ENCODE measurements at regions not wholly inside any gene's neighbourhood (a gene's known extent, or its start where the extent isn't known, plus 50 kb on each side); places are given as distances from the start of the nearest gene placed in this dataset.

DNA sequence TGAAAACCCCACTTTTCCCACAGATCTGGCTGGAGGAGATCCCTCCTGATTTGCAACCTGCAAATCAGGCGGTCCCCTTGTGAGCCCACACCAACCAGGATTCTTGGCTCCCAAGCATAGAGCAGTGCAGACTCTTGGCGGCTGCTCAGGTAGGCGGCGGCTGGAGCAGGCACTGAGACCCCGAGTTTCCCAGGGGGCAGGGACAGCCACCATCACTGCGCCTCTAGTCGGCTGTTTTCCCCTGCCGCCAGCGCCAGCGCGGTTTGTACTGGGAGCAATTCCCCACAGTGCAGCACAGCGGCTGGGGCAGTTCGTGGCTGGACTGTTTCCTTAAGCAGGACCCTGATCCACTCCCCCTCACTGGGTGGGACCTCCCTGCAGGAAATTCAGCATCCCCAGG lies 323.3 kb downstream of the TRIB2 start:
- H3K27ac Mint-ChIP-seq: no peak overlapping the region
- Histone ChIP-seq H3K4me3 (ENCODE audit: control insufficient read depth in 1 of 2, extremely low read depth in 1 of 2, low read length in 1 of 2) (no peak overlapping the region), H3K36me3 (ENCODE audit: control insufficient read depth in 2 of 2, extremely low read depth in 1 of 2, insufficient read depth in 1 of 2, low read length in 1 of 2) (no peaks in the 10 kb centered on the region), H3K9me3 (no peaks in the 10 kb centered on the region), H3K27me3 (replicated peaks in 1 of 2; ENCODE audit: control insufficient read depth in 2 of 2, extremely low read depth in 1 of 2, insufficient read depth in 2 of 2, low read length in 1 of 2) (peaks cover 0 to 11% of the 10 kb centered on the region in 2 experiments), H3K4me1 (ENCODE audit: control insufficient read depth in 1 of 2, extremely low read depth in 1 of 2, insufficient read depth in 2 of 2, low read length in 2 of 2) (no peaks in the 10 kb centered on the region), H3K27ac (ENCODE audit: low read length) (no peak overlapping the region)
- CTCF ChIA-PET: no interaction called here
- H3K4me1 Mint-ChIP-seq: no peaks in the 10 kb centered on the region
- H3K4me3 Mint-ChIP-seq: no peak overlapping the region
- H3K9me3 Mint-ChIP-seq: peaks cover 11 to 15% (median 14%) of the 10 kb centered on the region in 3 donors
- ATAC-seq (replicated peaks in 1 of 4) (no peak), DNase-seq (no peak)
- 91% methylated on average over 13 of the region's 13 CpGs for WGBS (ENCODE audit: insufficient coverage)
- POLR2A ChIA-PET: no interaction called here
- peaks cover 4% of the 10 kb centered on the region for H3K36me3 Mint-ChIP-seq
- peaks cover 48 to 53% of the 10 kb centered on the region in 2 donors for H3K27me3 Mint-ChIP-seq

DNA sequence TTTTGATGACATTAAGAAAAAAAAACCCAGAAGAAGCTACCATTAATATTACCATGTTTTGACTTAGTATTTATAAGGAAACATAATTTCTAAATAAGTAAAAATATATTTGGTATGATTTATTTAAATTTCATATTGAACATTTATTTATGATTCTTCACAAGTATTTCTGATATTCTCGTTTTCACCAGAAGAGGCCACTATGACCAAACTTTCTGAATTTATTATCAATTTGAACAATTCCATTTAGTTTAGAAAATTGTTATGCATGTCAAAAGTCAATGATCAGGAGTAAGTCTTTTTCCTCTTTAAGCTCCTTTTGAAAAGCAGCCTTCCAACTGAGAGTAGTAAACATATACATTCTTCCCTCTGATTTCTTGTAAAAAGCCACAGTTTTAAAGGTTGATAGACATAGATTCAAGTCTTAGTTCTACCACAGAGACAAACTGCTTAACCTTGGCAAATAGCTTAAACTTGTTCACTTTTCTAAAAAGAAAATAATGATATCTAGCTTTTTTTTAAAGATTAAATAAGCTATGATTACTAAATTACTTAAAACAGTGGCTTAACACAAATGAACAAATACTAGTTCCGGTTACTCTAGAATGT lies 329.9 kb downstream of the TRIB2 start:
- Mint-ChIP-seq H3K36me3 (no peaks in the 10 kb centered on the region), H3K27me3 (peaks cover 35 to 37% of the 10 kb centered on the region in 2 donors), H3K9me3 (peaks cover 2 to 4% (median 3%) of the 10 kb centered on the region in 3 donors), H3K27ac (no peak overlapping the region), H3K4me1 (peaks cover 0 to 6% (median 0%) of the 10 kb centered on the region in 3 donors), H3K4me3 (no peak overlapping the region)
- Histone ChIP-seq H3K27ac (ENCODE audit: low read length) (no peak overlapping the region), H3K9me3 (no peaks in the 10 kb centered on the region), H3K4me1 (ENCODE audit: control insufficient read depth in 1 of 2, extremely low read depth in 1 of 2, insufficient read depth in 2 of 2, low read length in 2 of 2) (no peaks in the 10 kb centered on the region), H3K4me3 (ENCODE audit: control insufficient read depth in 1 of 2, extremely low read depth in 1 of 2, low read length in 1 of 2) (no peak overlapping the region), H3K36me3 (ENCODE audit: control insufficient read depth in 2 of 2, extremely low read depth in 1 of 2, insufficient read depth in 1 of 2, low read length in 1 of 2) (no peaks in the 10 kb centered on the region), H3K27me3 (replicated peaks in 1 of 2; ENCODE audit: control insufficient read depth in 2 of 2, extremely low read depth in 1 of 2, insufficient read depth in 2 of 2, low read length in 1 of 2) (no peaks in the 10 kb centered on the region)
- WGBS (ENCODE audit: insufficient coverage): no CpG with 5 or more reads among the region's 2 CpGs
- peak in 1 of 35 experiments; percentile 12 for DNase-seq
- ChIA-PET CTCF (interaction anchor here (0.5 to 1.2 kb wide), 6 partner anchors 11 to 958 kb away, joined by 3 to 10 read pairs (median 4); no protein-coding TSS in a partner anchor), POLR2A (interaction anchor here in 1 of 2 donors (0.7 kb wide), 1 partner anchor 660 kb away, joined by 3 read pairs; no protein-coding TSS in a partner anchor)
- no peak for ATAC-seq (replicated peaks in 1 of 4)

DNA sequence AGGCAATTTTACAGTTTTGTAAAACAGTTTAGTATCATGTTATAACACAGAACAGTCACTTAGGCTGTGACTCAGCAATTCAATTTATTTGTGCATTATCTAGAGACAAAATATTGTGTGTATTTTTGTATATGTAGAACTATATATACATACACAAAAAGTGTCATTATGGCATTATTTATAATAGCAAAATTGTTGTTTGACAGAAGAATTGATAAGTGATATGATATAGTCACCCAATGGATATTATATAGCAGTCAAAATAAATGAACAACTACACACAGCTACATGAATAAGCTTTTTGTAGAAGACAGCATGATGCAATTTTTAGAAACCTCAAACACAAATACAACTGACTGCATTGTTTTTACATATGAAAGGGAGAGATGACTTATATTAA lies 334.0 kb downstream of the TRIB2 start:
- ChIA-PET CTCF (interaction anchor here in 1 of 2 donors (0.6 kb wide), 2 partner anchors 96 to 1358 kb away, joined by 3 to 4 read pairs; no protein-coding TSS in a partner anchor), POLR2A (no interaction called here)
- H3K36me3 ChIP-seq (ENCODE audit: control insufficient read depth in 2 of 2, extremely low read depth in 1 of 2, insufficient read depth in 1 of 2, low read length in 1 of 2): no peaks in the 10 kb centered on the region
- H3K4me1 ChIP-seq (ENCODE audit: control insufficient read depth in 1 of 2, extremely low read depth in 1 of 2, insufficient read depth in 2 of 2, low read length in 2 of 2): no peaks in the 10 kb centered on the region
- H3K4me3 Mint-ChIP-seq: no peak overlapping the region
- no peak overlapping the region for H3K27ac Mint-ChIP-seq
- no peaks in the 10 kb centered on the region for H3K9me3 Mint-ChIP-seq
- H3K4me1 Mint-ChIP-seq: peaks cover 0 to 6% (median 0%) of the 10 kb centered on the region in 3 donors
- H3K4me3 ChIP-seq (ENCODE audit: control insufficient read depth in 1 of 2, extremely low read depth in 1 of 2, low read length in 1 of 2): no peak overlapping the region
- ATAC-seq (replicated peaks in 1 of 4) (no peak), DNase-seq (no peak)
- no peak overlapping the region for H3K27ac ChIP-seq (ENCODE audit: low read length)
- peaks cover 23 to 28% of the 10 kb centered on the region in 2 donors for H3K27me3 Mint-ChIP-seq
- H3K9me3 ChIP-seq: no peaks in the 10 kb centered on the region
- no peaks in the 10 kb centered on the region for H3K36me3 Mint-ChIP-seq
- H3K27me3 ChIP-seq (replicated peaks in 1 of 2; ENCODE audit: control insufficient read depth in 2 of 2, extremely low read depth in 1 of 2, insufficient read depth in 2 of 2, low read length in 1 of 2): peaks cover 0 to 2% of the 10 kb centered on the region in 2 experiments

DNA sequence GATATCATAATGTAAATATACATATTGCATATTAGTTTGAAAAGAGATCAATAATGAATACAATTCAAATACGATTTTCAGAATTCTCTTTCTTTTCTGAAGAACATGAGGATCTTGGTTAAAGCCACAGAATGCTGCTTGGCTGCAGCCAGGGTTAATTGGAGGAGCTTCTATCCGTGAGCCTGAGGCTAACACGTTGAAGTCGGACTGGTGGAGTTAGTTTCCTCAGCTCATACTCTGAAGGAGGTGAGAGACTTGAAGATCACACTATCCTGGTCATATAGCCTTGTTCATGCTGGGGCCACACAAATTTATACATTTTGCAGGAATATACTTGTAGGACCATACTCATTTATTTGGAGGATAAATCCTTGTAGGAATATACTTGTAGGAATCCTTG lies 335.8 kb downstream of the TRIB2 start:
- Histone ChIP-seq H3K27ac (ENCODE audit: low read length) (no peak overlapping the region), H3K4me1 (ENCODE audit: control insufficient read depth in 1 of 2, extremely low read depth in 1 of 2, insufficient read depth in 2 of 2, low read length in 2 of 2) (no peaks in the 10 kb centered on the region), H3K27me3 (replicated peaks in 1 of 2; ENCODE audit: control insufficient read depth in 2 of 2, extremely low read depth in 1 of 2, insufficient read depth in 2 of 2, low read length in 1 of 2) (peaks cover 0 to 2% of the 10 kb centered on the region in 2 experiments), H3K4me3 (ENCODE audit: control insufficient read depth in 1 of 2, extremely low read depth in 1 of 2, low read length in 1 of 2) (no peak overlapping the region), H3K36me3 (ENCODE audit: control insufficient read depth in 2 of 2, extremely low read depth in 1 of 2, insufficient read depth in 1 of 2, low read length in 1 of 2) (no peaks in the 10 kb centered on the region), H3K9me3 (no peaks in the 10 kb centered on the region)
- ATAC-seq (replicated peaks in 1 of 4) (no peak), DNase-seq (no peak)
- H3K27ac Mint-ChIP-seq: no peak overlapping the region
- WGBS (ENCODE audit: insufficient coverage): no CpG with 5 or more reads among the region's 4 CpGs
- POLR2A ChIA-PET: no interaction called here
- peaks cover 24 to 26% of the 10 kb centered on the region in 2 donors for H3K27me3 Mint-ChIP-seq
- CTCF ChIA-PET: no interaction called here
- H3K4me1 Mint-ChIP-seq: peaks cover 0 to 6% (median 0%) of the 10 kb centered on the region in 3 donors
- no peak overlapping the region for H3K4me3 Mint-ChIP-seq
- no peaks in the 10 kb centered on the region for H3K36me3 Mint-ChIP-seq
- no peaks in the 10 kb centered on the region for H3K9me3 Mint-ChIP-seq

DNA sequence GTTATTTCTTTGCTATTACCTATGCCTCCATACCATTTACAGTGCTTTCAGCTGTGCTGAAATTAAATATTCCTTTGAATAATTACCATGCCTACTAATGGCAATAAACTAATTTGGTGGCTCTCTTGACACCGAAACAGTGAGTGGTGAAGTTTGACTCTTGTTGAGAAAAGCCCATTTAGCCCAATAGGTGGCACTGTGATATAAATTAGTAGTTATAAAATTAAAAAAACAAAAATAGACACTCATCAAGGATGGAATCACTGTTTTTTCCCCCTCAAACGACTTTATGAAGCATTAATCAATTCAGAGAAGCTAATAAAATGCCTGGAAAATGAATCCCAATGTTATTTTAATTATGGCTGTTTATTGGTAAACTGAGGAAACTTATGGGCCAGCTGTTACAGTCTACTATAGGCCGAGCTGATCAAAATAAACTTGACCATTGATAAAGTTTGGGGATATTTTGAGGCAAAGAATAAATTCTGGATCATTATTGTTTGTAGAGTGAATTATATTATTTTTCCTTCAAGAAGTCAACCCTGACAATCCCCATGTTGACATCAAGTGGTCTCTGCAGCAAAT lies 339.6 kb downstream of the TRIB2 start:
- ATAC-seq (replicated peaks in 1 of 4): no peak
- Histone ChIP-seq H3K36me3 (ENCODE audit: control insufficient read depth in 2 of 2, extremely low read depth in 1 of 2, insufficient read depth in 1 of 2, low read length in 1 of 2) (no peaks in the 10 kb centered on the region), H3K27ac (ENCODE audit: low read length) (no peak overlapping the region), H3K4me1 (ENCODE audit: control insufficient read depth in 1 of 2, extremely low read depth in 1 of 2, insufficient read depth in 2 of 2, low read length in 2 of 2) (no peaks in the 10 kb centered on the region), H3K27me3 (replicated peaks in 1 of 2; ENCODE audit: control insufficient read depth in 2 of 2, extremely low read depth in 1 of 2, insufficient read depth in 2 of 2, low read length in 1 of 2) (peaks cover 2 to 3% of the 10 kb centered on the region in 2 experiments), H3K9me3 (no peaks in the 10 kb centered on the region), H3K4me3 (ENCODE audit: control insufficient read depth in 1 of 2, extremely low read depth in 1 of 2, low read length in 1 of 2) (no peak overlapping the region)
- no peak overlapping the region for H3K4me3 Mint-ChIP-seq
- CTCF ChIA-PET: no interaction called here
- peaks cover 26 to 29% of the 10 kb centered on the region in 2 donors for H3K27me3 Mint-ChIP-seq
- no CpG with 5 or more reads among the region's 3 CpGs for WGBS (ENCODE audit: insufficient coverage)
- H3K9me3 Mint-ChIP-seq: no peaks in the 10 kb centered on the region
- DNase-seq: peak in 1 of 35 experiments; percentile 3
- H3K36me3 Mint-ChIP-seq: no peaks in the 10 kb centered on the region
- no peaks in the 10 kb centered on the region for H3K4me1 Mint-ChIP-seq
- POLR2A ChIA-PET: no interaction called here
- no peak overlapping the region for H3K27ac Mint-ChIP-seq

DNA sequence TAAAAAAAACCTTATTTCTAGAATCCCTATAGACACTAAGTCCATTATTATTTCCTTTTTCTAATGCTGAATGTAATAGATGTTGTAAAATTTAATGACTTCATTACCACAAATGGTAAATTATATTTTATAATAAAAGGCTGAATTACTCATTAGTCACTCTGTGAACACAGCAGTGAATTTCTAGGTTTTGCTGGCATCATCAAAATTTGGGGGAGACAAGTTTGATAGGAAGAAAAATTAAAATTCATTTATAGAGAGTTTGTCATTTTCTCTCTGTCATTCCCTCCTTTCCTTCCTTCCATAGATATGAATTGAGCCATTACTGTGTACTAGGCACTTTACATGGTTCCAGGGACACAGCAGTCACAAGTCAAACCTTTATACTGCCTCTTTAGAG lies 340.9 kb downstream of the TRIB2 start:
- no peak overlapping the region for H3K27ac ChIP-seq (ENCODE audit: low read length)
- H3K27me3 Mint-ChIP-seq: peaks cover 21 to 26% of the 10 kb centered on the region in 2 donors
- H3K36me3 Mint-ChIP-seq: no peaks in the 10 kb centered on the region
- H3K9me3 ChIP-seq: no peaks in the 10 kb centered on the region
- H3K4me1 Mint-ChIP-seq: no peaks in the 10 kb centered on the region
- no peaks in the 10 kb centered on the region for H3K9me3 Mint-ChIP-seq
- DNase-seq (no peak), ATAC-seq (replicated peaks in 1 of 4) (no peak)
- H3K4me3 ChIP-seq (ENCODE audit: control insufficient read depth in 1 of 2, extremely low read depth in 1 of 2, low read length in 1 of 2): no peak overlapping the region
- H3K36me3 ChIP-seq (ENCODE audit: control insufficient read depth in 2 of 2, extremely low read depth in 1 of 2, insufficient read depth in 1 of 2, low read length in 1 of 2): no peaks in the 10 kb centered on the region
- H3K27ac Mint-ChIP-seq: no peak overlapping the region
- POLR2A ChIA-PET: no interaction called here
- no peak overlapping the region for H3K4me3 Mint-ChIP-seq
- no peaks in the 10 kb centered on the region for H3K4me1 ChIP-seq (ENCODE audit: control insufficient read depth in 1 of 2, extremely low read depth in 1 of 2, insufficient read depth in 2 of 2, low read length in 2 of 2)
- peaks cover 0 to 3% of the 10 kb centered on the region in 2 experiments for H3K27me3 ChIP-seq (replicated peaks in 1 of 2; ENCODE audit: control insufficient read depth in 2 of 2, extremely low read depth in 1 of 2, insufficient read depth in 2 of 2, low read length in 1 of 2)
- CTCF ChIA-PET: no interaction called here

Measured in T-cell (primary cell).